22Rv1 (cell line): ENCODE measurements at regions not wholly inside any gene's neighbourhood (a gene's known extent, or its start where the extent isn't known, plus 50 kb on each side); places are given as distances from the start of the nearest gene placed in this dataset.

ENCODE experiments used
- CTCF ChIP-seq: fragments of 450-650 bp; IDR thresholded peaks from 2 replicates; pipeline ENCODE4 v1.5.1; 2017; ENCODE audit warnings: mild to moderate bottlenecking
- ZFX ChIP-seq: fragments of 450-650 bp; IDR thresholded peaks from 2 replicates; pipeline ENCODE4 v1.6.1; 2017; ENCODE audit warnings: antibody characterized with exemption, borderline replicate concordance

GRCh38 chr13:29679396-29680053, 84.0 kb upstream of the SLC7A1 start:
- TF ChIP-seq CTCF (no peak), ZFX (no peak)
